22Rv1 (cell line): ENCODE measurements at regions not wholly inside any gene's neighbourhood (a gene's known extent, or its start where the extent isn't known, plus 50 kb on each side); places are given as distances from the start of the nearest gene placed in this dataset.

Experiments used
- CTCF ChIP-seq: fragments of 450-650 bp; IDR thresholded peaks from 2 replicates; pipeline ENCODE4 v1.5.1; 2017; ENCODE audit warnings: mild to moderate bottlenecking
- ZFX ChIP-seq: fragments of 450-650 bp; IDR thresholded peaks from 2 replicates; pipeline ENCODE4 v1.6.1; 2017; ENCODE audit warnings: antibody characterized with exemption, borderline replicate concordance

DNA sequence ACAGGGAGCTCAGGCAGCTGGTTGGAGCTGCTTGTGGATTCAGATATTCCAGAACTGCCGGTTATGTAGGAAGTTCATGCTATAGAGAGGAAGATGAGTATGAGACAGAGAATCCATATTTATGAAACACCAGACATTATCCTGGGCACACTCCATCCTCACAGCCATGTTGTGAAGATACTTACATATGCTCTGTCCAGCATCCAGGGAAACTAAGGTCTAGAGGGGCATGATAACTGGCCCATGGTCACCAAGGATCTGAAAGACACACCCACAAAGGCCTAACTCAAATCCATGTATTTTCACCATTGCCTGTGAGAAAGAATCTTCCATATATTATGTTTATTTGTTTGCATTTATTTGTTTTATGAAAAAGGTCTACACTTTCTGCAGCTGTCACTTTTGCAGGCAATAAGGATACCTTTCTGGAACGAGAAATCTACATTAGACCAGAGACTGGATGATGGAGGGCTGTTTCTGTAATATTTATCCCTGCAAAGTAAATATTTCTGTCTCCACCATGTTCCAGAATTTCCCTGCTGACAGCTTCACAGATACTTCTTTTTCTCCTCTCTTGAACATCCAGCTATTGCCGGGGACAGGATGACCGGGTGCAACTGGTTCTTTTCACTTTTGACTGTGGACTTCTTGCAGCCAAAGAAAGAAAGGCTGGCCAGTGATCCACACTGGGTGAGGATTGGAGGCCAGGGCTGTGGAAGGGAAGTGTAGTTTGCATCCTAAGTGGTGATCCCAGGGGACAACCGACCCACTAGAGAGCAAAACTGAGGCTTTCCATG, 145.9 kb upstream of the NAV2 start:
- no peak for TF ChIP-seq CTCF
- TF ChIP-seq ZFX: no peak
